HG02610 (cell line): ENCODE measurements at regions not wholly inside any gene's neighbourhood (a gene's known extent, or its start where the extent isn't known, plus 50 kb on each side); places are given as distances from the start of the nearest gene placed in this dataset.
A peak's percentile ranks its signal among the peaks of the same experiment; 100 is the strongest.

ENCODE experiments used
- ATAC-seq: cut with Tn5 transposase; IDR thresholded peaks from one replicate; pipeline ENCODE4 v1.9.1; 2021; ENCODE audit warnings: mild to moderate bottlenecking, moderate library complexity; ENCODE audit not compliant: unreplicated experiment

DNA sequence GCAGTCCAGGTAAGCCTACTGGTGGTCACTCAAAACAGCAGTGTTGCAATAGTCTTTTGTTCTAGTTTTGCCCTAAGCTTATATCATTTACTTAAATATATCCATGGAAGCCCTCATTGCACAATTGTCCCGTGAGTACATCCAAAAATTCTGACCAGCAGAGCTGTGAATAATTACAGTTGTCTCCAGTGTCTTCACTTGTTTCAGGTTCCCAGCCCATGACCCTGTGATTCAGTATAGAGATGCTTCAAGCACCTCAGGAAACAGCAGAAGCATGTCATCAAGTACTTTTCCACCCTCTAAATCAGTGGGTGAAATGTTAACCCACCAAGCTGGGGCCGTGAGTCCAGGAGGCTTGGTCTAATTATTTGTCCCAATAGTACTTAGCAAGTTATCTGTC is 214.9 kb upstream of the RPS6KA3 start:
- no peak for ATAC-seq

DNA sequence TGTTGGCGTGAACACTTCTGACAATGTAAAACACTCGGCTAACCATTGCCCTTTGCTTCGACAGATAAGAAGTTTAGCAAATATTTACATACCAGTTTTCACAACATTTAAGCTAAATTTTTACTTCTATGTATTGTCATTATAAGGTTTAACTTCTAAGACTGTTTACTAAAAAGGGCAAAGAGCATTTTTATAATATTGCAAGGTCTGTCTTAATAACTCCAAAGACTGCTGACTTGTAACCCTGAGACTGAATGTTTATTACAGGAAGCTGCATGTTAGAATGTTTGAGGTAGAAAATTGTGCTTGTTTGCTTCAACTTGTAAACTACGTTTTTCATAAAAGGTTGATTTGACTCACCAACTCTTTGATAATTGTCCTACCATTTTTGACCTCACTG is 213.2 kb upstream of the RPS6KA3 start:
- no peak for ATAC-seq

DNA sequence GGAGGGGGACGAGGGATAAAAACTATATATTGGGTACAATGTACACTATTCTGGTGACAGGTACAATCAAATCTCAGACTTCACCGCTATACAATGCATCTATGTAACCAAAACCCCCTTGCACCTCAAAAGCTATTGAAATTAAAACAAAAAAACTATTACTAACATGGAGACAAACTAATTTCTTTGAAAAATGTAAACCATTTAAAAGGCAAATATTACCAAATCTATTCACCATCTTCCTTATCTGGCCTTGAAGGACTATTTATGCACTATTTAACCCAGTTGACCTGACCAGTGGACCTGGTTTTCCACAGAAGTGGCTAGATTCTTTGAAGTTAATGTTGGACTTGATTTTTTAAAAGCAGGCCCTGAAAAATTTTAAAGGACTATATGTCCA is 212.3 kb upstream of the RPS6KA3 start:
- ATAC-seq = no peak

DNA sequence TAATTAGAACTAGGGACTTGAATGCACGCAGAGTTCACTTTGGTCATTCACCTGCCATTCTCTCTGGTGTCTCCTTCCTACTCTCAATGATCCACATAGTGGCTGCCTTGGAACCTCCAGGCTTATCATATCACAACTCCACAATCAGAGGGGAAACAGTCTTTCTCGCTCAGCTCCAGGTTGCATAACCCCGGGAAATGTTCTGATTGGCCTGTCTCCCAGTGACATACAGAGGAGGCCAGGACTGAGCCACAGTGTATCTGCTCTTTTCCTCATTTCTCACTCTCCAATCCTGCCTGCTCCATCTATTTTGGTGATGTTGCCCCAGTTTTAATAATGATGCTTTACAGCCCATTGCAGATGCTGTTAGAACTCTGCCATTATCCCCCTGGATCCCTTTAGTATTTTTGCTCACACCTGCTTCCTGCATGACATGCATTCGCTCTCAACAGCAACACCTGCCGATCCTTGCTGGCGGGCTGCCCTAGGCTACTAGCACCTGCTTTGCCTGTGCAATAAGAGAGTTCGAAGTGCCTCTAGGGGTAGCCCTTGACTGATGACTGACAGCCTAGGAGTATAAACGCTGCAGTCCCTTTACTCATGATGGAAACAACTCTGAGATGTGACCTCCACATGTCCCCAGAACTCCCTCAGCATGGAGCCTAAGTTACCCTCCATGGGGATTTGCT is 211.3 kb upstream of the RPS6KA3 start:
- ATAC-seq = no peak

DNA sequence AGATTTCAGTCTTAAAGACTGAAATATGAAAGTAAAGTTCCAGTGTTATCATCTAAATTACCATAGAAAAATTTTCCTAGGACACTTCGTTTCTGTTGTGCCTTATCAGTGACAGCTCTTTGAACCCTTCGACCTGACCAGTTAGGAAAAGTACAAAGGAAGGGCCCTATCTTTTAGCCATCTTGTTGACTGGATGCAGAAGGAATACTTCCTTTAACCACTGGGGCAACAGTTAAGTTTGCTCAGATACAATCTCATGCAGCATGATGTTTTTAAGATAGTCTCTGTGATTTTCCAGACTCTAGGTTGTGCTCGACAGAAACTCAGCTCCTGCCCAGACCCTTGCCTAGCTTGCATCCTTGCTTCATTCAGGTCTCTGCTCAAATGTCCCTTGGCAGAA is 210.5 kb upstream of the RPS6KA3 start:
- ATAC-seq = no peak

DNA sequence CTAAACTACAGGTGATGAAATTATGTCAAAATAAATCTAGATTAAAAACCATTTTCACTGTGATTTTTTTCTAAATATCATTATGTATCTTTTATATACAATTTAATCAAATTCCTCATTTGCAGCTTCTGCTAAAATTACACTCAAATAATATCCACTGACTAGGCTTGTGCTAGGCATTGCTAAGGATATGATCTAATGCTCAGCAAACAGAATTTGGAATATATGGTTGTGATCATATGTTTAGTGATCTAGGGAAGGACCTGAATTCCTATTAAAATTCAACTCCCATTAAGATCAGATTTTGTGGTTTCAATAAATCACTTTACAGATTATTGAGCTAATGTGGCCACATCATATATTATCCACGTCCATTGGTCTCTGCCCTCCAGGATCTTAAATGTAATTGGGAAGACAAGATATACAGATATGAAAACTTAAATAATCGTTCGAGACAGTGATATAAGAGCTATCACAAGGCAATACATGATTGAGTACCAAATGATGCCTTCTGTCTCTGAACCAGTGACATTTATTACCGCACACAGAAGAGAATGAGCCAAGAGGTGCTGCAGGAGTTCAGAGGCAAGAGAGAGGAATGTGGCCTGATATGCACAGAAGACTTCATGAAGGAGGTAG is 206.0 kb upstream of the RPS6KA3 start:
- ATAC-seq = no peak

DNA sequence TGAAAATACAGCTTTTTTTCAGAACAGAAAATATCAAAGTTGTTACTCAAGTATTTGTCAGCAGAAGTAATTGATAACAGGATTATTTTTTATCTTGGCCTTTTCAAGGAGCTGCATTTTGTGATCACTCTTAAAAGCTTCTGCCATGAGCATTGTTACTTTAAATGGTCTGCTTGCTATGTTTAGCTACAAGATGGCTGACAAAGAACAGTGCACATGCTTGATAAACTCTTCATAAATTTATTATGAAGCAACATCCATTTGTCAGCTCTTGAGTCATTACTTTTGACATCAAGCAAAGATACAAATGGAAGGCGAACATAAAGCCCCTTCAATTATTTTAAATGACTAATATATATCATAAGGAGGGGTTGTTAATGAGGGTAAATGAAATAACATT is 205.4 kb upstream of the RPS6KA3 start:
- ATAC-seq = no peak

DNA sequence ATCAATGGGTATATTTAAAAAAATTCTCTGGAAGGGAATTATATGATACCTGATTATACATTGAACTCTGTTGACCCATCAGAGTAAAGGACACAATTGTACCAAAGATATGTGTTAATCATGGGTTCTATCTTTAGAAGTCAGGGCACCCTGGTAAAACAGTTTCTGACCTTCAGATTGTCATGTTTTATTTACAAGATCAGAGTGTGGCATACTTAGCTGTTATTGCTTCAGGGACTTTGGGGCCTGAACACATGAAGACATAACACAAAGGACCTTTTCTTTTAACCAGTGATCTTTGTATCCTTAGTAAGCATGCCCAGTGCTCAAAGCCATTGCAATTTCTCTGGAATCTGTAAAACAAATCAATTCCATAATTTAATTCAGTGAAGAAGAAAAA is 204.8 kb upstream of the RPS6KA3 start:
- ATAC-seq = no peak

DNA sequence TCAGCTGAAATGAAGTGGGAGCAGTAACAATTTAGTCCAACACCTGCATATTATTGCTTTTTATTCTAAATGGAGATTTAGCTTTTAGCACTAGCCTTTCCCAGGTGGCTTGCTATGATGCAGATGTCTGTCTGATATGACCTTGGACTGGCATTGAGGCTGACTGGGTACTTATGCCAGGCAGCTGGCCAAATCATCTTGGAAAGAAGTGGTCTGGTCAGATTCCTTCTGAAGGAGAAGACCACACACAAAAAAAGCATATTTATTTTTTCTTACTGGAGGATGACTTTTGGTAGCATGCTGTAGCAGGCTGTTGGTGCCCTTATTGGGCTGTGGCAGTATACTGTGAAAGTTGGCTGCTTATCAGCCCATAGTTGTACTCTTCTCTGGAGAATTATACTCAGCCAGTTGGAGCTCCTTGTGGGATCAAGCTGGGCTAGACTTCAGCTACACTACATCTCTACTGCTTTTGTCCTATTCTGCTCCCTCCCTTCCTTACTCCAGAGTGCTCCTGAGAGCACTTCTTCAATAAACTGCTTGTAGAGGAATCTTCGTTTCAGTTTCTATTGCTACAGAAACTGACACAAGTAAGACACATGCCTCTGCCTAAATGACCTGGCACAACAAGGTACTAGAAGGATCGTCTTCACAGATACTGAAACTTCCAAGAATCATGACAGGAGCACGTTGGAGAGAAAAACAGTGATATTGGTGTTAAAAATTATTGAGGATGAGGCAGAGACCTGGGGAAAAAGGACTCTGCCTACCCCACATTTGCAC is 196.8 kb upstream of the RPS6KA3 start:
- peak; percentile 66 for ATAC-seq

DNA sequence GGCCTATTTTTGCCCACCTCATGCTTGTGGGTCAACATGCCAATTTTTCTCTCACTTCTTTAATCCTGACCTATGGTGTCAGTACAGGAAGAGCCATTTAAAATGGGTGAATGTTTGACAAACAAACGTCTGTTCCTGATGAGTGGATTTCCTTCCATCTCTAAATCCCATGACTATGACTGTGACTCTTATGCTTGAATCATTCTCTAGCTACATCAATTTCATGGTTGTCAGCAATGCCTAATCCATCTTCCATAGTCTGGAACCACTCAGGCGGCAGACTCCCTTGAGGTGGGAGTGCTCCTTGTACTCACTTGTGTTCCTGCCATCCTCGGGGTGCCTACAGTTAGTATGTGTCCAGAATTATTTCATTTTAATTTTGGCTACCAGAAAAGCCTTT is 194.9 kb upstream of the RPS6KA3 start:
- no peak for ATAC-seq

DNA sequence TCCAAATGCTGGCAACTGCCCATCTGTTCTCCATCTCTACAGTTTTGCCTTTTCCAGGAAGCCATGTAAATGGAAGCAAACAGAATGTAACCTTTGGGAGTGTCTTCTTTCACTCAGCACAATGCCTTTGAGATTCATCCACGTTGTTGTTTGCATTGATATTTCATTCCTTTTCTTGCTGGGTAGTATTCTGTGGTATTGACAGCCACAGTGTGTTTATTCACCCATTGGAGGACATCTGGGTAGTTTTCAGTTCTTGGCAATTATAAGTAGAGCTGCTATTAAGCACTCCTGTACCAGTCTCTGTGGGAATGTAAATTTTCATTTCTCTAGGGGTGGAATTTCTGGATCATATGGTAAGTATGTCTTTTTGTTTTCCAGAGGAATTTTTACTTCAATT is 194.3 kb upstream of the RPS6KA3 start:
- no peak for ATAC-seq

DNA sequence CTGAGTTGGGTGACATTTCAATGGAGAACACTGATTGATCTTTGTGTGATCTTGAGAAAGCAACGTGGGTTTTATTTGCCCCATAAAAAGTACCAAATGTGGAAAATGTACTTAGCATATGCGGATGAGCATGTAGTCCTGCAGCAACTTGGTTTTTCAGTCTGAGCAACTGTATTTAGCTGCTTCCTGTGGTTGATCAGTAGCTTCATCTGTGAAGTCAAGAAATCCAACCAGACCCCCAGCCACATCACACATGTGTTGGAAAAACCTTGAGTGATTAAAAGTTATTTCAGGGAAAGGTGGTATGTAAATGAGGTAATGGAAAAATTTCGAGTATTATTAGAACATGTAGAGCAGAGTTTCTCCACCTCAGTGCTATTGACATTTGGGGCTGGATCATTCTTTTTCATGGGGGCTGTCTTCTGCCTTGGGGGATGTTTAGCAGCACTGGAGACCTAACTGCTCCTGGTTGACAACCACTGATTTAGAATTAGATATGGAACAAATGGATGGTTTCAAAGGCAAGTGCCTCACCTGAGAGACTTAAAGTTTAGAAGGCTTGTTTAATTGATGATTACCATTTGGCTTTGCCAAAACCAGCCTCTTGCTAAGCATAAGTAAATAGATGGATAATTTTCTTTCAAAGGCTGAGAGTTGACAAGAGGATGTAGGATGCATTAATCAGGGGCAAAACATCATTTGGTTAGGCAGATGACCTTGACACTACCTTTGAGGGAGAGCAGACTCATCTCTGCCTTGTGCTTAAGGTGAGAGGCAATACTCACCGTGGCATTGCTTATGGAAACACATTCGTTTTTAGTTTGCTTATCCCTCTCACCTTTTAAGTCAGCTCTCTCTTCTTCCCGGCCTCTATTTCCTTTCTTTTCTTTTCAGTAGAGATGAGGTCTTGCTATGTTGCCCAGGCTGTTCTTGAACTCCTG is 193.0 kb upstream of the RPS6KA3 start:
- ATAC-seq = no peak

DNA sequence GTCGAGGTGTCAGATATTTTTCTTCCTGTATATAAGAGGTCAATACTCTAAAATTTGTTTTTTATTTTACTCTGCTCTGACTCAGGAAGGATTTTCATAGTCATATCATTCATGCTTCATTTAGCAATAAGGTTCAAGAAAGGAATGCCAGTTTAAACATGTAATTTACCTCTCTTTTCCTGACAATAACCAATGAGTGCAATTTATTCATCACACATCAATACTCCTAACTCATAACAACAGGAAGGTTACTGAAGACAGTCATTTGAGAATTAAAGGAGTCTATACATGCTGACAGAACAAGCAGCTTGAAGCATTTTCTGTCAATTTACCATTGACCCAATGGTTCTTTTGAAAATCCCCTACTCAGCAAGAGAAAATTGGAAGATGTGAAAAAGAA is 190.3 kb upstream of the RPS6KA3 start:
- no peak for ATAC-seq

DNA sequence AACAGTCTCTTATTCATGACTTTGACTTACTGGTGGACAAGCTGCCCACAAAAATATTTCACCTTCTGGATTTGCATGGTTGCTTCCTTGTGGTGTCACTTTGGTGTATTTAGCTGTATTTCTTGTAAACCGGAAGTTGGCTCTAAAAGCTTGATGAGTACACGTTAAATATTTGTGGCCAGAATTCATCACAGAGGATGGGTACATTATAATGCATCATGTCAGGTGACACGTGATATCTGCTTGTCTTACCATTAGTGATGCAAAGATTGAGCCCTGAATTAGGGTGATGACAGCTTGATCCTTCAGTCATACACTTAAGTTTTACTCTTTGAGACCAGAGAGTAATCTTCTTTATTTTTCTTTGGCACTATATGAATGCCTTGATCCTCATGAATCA is 188.3 kb upstream of the RPS6KA3 start:
- ATAC-seq = no peak

DNA sequence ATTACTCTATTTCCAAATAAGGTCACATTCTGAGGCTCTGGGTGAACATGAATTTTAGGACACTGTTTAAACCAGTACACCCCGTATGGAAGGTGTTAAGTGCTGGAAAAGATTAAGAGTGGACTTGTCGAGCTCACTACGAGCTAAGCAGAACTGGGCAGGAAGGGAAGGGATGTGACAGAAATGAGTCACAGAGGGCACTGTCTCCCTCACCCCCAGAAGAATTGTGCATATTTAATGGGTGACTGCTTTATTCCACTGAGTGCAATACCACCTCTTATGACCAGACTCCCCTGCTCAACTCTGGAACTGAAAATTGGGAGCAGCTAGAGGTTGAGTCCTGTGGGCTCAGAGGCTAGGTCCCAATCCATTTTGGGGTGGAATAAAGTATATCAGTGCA is 187.4 kb upstream of the RPS6KA3 start:
- no peak for ATAC-seq

DNA sequence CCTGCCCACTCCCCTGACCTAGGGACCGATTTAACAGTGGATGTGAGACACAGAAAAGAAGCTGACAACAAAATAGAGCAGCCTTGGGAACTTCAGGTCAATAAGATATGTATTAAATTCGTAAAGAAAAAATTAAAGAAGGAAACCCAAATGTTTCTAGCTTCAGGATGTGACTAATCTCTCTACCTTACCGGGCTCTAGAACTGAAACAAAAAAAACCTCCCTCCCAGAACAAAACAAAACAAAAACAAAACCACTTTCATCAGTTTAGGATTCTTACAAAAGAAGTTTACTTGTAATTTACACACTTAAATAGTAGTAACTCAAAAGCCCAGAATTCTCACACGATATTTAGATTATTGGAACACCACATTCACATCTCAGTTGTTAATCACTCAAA is 185.8 kb upstream of the RPS6KA3 start:
- peak; percentile 60 for ATAC-seq

DNA sequence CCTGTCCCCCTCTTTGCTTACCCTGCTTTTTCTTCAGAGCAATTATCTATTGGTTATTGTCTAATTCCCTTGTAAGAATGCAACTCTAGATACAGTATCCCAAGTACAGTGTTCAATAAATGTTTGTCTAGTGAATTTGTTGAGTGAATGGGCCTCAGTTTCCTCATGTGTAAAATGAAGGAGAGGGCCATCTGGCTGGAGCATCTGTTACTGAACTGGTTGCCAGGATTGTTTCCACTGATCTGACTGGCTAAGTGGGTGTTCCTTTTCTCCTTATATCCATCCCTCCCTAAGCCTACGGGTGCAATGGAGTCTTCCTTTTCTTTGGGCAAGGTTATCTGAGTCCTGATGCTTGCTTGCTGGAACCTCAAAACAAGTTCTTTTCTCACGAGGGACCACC is 185.2 kb upstream of the RPS6KA3 start:
- ATAC-seq = no peak

DNA sequence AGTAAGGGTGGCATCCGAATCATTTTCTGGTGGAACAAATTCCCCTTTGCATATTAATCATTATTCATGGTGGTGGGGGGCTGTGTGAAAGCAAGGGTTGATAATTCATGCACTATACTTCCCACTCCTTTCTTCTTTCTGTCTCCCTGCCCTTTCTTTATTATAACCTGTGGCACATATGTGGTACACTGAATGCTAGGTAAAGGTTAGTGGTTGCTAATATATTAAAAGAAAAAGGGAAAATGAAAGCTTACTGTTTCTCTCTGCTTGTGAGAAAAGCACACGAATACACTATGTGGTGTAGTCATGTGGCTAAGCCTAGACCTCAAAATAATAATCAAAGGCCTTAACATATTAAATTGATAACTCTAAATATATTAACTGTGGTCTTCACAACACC is 178.4 kb upstream of the RPS6KA3 start:
- peak; percentile 51 for ATAC-seq

DNA sequence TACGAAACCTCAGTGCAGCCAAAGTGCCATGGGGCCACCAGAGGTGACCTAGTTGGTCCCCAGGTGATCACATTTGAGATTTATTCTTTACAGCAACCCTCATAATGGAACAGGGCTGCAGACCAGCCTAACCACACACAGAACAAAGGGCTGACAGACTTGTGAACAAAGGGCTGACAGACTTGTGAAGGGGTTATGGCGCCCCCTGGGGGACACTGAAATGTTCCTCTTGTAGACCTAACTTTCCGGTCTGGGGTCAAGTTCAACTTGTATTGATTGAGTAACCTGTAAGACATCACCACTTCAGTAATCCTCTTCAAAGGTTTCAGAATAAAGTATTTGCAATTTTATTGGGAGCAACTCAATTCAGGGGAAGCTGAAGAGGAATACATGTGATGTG is 175.9 kb upstream of the RPS6KA3 start:
- no peak for ATAC-seq

DNA sequence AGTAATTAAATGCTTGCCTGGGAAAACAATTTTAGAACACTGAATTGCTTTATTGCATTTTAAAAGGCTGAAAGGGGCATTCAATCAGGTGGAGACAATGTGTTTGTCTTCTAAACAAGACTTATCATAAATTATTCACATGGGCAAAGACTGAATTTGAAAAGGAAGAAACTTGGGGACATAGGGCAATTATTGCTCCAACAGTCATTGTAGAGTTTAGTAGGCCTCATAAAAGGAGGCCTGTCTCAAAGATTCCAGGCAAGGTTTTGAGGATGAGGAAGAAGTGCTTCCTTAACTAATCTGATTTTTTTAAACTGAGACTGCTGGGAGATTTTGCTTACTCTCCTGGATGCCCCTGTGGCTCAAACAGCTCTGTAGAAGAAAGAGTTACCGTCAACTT is 174.4 kb upstream of the RPS6KA3 start:
- no peak for ATAC-seq

DNA sequence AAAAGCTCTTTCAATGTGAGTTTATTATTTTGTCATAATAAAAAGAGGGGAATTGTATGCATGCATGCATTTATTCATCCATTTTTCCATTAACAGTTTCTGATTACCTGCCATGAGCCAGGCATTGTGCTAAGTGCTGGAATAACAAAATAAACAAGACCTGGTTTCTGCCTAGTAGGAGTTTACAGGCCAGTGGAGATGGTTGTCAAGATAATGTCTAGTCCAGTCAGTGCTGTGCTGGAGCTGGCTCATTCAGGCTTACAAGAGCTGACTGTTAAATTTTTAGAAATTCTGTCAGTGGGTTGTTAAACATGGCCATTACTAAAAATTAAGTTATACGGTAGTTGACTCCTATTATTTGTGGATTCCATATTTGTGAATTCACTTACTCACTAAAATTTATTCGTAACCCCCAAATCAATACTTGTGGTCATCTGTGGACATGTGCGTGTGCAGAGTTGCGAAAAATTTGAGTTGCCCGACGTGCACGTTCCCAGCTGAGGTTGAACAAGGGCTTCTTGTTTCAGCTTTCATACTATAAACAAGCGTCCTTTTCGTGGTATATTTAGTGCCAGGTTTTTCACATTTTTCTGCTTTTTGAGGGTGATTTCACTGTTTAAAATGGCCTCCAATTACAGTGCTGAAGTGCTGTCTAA is 172.3 kb upstream of the RPS6KA3 start:
- ATAC-seq = no peak
